Left kidney (tissue), 1 donor: ENCODE measurements at regions not wholly inside any gene's neighbourhood (a gene's known extent, or its start where the extent isn't known, plus 50 kb on each side); places are given as distances from the start of the nearest gene placed in this dataset.

Experiments
- DNase-seq: peaks from one replicate; pipeline ENCODE4 v3.0.0-alpha.2; 2013

- no peak for DNase-seq
Measured at GRCh38 chr6:81694855-81695254, 57.6 kb downstream of the TENT5A start.

GRCh38 chr6:81694207-81694606 is 58.3 kb downstream of the TENT5A start:
- DNase-seq, result no peak

GRCh38 chr6:81693266-81693665 is 59.2 kb downstream of the TENT5A start:
- no peak for DNase-seq

- DNase-seq, result no peak
Measured at GRCh38 chr6:81690073-81690472, 62.4 kb downstream of the TENT5A start.

GRCh38 chr6:81689580-81689979 is 62.9 kb downstream of the TENT5A start:
- no peak for DNase-seq

- no peak for DNase-seq
Measured at GRCh38 chr6:81683912-81684311, 68.6 kb downstream of the TENT5A start.

- DNase-seq, result no peak
Measured at GRCh38 chr6:81682858-81683620, 69.4 kb downstream of the TENT5A start.

- no peak for DNase-seq
Measured at GRCh38 chr6:81682235-81682795, 70.2 kb downstream of the TENT5A start.

- no peak for DNase-seq
Measured at GRCh38 chr6:81669445-81669844, 83.0 kb downstream of the TENT5A start.

- DNase-seq, result no peak
Measured at GRCh38 chr6:81668615-81669047, 83.8 kb downstream of the TENT5A start.

- no peak for DNase-seq
Measured at GRCh38 chr6:81666481-81666880, 86.0 kb downstream of the TENT5A start.

GRCh38 chr6:81656231-81656630 is 96.2 kb downstream of the TENT5A start:
- DNase-seq, result no peak

GRCh38 chr6:81655696-81656095 is 96.8 kb downstream of the TENT5A start:
- DNase-seq, result no peak

GRCh38 chr6:81648502-81648901 is 104.0 kb downstream of the TENT5A start:
- DNase-seq, result no peak

GRCh38 chr6:81643156-81643555 is 109.3 kb downstream of the TENT5A start:
- no peak for DNase-seq

GRCh38 chr6:81640891-81641290 is 111.6 kb downstream of the TENT5A start:
- DNase-seq, result no peak

- DNase-seq, result no peak
Measured at GRCh38 chr6:81640126-81640525, 112.4 kb downstream of the TENT5A start.

- DNase-seq, result no peak
Measured at GRCh38 chr6:81638366-81638765, 114.1 kb downstream of the TENT5A start.

- no peak for DNase-seq
Measured at GRCh38 chr6:81636930-81637568, 115.4 kb downstream of the TENT5A start.

GRCh38 chr6:81634155-81634880 is 118.2 kb downstream of the TENT5A start:
- no peak for DNase-seq

GRCh38 chr6:81633391-81633790 is 119.1 kb downstream of the TENT5A start:
- no peak for DNase-seq

GRCh38 chr6:81630719-81631118 is 121.8 kb downstream of the TENT5A start:
- no peak for DNase-seq

GRCh38 chr6:81625216-81625615 is 127.3 kb downstream of the TENT5A start:
- no peak for DNase-seq
